ENCODE measurements at regions not wholly inside any gene's neighbourhood (a gene's known extent, or its start where the extent isn't known, plus 50 kb on each side); places are given as distances from the start of the nearest gene placed in this dataset.
"Not testable (repeated sequence)": the region's sequence is repeated elsewhere in the genome, so short reads cannot be mapped to it uniquely, and the experiment has no call there.

DNA sequence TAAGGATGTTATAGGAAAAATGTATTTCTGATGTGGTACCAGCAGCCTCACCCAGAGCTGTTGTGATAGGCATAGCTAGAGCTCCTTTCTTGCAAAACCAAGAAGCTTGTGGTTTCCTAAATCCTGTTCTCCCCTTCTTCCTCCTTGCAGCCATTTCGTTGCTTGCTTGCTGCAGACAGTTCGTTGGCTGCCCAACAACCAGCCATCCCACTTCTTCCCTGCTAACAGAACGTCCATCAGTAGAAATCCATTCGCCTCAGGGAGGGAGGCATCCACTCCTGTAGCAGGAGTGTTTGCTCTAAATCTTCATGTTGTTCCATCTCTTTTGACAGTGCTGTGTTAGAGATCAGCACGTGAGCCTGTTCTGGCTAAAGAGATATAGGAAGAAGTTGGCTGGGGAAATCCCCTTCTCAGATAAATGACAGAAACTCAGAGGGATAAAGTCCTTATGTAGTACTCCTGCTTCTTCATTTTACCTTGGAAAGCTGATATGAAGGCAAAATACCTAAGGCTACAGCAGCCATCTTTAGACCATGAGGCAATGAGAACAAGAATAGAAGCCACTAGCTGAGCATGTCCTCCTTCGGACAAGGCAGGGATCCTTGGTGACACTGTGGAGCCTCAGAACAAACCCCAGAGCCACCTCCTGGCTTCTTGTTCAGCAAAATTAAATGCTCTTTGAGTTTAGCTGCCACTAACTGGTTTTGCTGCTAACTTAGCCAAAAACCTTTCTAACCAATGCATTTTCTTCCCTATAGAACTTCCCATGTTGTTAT is 68.4 kb upstream of the RELL1 start:
- Mint-ChIP-seq H3K27me3 (peaks cover 10% of the 10 kb centered on the region), H3K4me3 (no peak overlapping the region), H3K36me3 (no peaks in the 10 kb centered on the region), H3K4me1 (peaks cover 19% of the 10 kb centered on the region), H3K27ac (no peak overlapping the region), H3K9me3 (ENCODE audit: low read depth) (no peaks in the 10 kb centered on the region)
- CTCF ChIA-PET: interaction anchor here (0.9 to 2.0 kb wide), 2 partner anchors 22 to 152 kb away, joined by 3 to 8 read pairs; no protein-coding TSS in a partner anchor
- ATAC-seq (no peak), DNase-seq (no peak)

DNA sequence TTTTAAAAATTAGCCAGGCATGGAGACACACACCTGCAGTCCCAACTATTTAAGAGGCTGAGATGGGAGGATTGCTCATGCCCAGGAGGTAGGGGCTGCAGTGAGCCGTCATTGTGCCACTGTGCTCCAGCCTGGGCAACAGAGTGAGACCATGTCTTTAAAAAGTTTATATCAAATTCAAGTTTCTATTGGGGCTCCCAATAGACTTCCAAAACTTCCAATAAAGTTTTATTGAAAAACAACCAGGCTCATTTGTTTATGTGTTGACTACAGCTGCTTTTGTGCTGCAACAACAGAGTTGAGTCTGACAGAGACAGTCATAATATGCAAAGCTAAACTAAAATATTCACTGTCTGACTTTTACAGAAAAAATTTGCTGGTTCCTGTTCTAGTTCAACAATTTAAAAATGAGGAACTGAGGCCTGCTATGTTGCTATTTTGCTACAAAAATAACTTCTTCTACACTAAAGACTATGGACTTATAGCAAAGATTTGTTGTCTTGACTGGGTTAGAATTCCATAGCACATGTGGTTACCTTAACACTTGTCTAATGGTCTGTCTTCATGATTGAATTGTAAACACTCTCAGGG is 63.3 kb upstream of the RELL1 start:
- ATAC-seq (no peak), DNase-seq (no peak)
- Mint-ChIP-seq H3K9me3 (ENCODE audit: low read depth) (peaks cover 3% of the 10 kb centered on the region), H3K27me3 (peaks cover 10% of the 10 kb centered on the region), H3K4me1 (peaks cover 10% of the 10 kb centered on the region), H3K27ac (no peak overlapping the region), H3K36me3 (no peaks in the 10 kb centered on the region), H3K4me3 (no peak overlapping the region)
- CTCF ChIA-PET: no interaction called here

DNA sequence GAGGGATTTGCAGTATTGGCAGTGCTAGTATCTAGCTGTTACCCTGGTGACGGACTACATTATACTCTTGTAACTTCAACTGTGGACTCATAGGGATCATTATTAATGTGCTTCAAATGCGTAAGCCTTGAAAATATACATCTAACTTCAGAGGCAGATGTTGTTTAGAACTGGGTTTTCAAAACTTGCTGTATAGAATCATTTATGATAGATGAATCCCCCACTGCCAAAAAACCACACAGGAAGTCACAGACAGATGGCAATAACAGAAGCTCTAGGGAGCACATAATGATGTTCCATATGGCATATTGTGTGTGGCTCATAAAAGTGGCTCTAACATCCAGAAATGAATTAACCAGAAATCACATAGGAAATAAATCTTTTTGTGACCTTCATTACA is 62.3 kb upstream of the RELL1 start:
- DNase-seq (no peak), ATAC-seq (no peak)
- Mint-ChIP-seq H3K27ac (no peak overlapping the region), H3K27me3 (peaks cover 7% of the 10 kb centered on the region), H3K4me3 (no peak overlapping the region), H3K36me3 (no peaks in the 10 kb centered on the region), H3K4me1 (peaks cover 3% of the 10 kb centered on the region), H3K9me3 (ENCODE audit: low read depth) (peaks cover 3% of the 10 kb centered on the region)
- CTCF ChIA-PET: no interaction called here

DNA sequence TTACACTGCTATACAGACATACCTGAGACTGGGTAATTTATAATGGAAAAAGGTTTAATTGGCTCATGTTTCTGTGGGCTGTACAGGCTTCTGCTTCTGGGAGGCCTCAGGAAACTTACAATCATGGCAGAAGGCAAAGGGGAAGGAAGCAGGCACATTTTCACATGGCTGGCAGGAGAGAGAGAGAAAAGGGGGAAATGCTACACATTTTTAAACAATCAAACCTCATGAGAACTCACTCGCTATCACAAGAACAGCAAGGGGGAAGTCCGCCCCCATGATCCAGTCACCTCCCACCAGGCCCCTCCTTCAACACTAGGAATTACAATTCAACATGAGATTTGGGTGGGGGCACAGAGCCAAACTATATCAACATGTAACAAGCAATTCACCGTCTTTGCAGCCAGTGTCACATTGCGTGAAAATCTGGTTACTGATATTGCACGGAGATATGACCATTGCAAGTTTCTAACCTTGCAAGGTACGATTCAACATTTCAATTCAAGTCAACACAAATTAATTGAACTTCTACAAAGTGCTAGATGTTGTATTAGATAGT is 61.7 kb upstream of the RELL1 start:
- H3K27ac Mint-ChIP-seq: no peak overlapping the region
- peaks cover 3% of the 10 kb centered on the region for H3K9me3 Mint-ChIP-seq (ENCODE audit: low read depth)
- peaks cover 8% of the 10 kb centered on the region for H3K27me3 Mint-ChIP-seq

DNA sequence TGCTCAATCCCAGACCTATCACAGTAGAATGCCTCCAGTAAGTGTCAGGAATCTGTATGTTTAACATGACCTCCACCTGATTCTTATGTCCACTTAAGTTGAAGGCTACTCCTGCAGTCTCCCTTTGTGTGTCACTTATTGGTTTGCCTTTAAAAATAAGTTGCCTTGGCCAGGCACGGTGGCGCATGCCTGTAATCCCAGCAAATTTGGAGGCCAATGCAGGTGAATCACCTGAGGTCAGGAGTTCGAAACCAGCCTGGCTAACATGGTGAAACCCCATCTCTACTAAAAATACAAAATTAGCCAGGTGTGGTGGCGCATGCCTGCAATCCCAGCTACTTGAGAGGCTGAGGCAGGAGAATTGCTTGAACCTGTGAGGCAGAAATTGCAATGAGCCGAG is 60.7 kb upstream of the RELL1 start:
- H3K4me3 Mint-ChIP-seq; H3K4me1 Mint-ChIP-seq; H3K27me3 Mint-ChIP-seq; ATAC-seq; DNase-seq; H3K36me3 Mint-ChIP-seq; CTCF ChIA-PET; H3K9me3 Mint-ChIP-seq (ENCODE audit: low read depth); H3K27ac Mint-ChIP-seq: not testable (repeated sequence)

More for the DNA sequence above, 61.7 kb upstream of the RELL1 start:
- no peaks in the 10 kb centered on the region for H3K36me3 Mint-ChIP-seq
- CTCF ChIA-PET: no interaction called here
- DNase-seq: no peak
- no peak overlapping the region for H3K4me3 Mint-ChIP-seq
- ATAC-seq: no peak
- H3K4me1 Mint-ChIP-seq: peaks cover 3% of the 10 kb centered on the region

DNA sequence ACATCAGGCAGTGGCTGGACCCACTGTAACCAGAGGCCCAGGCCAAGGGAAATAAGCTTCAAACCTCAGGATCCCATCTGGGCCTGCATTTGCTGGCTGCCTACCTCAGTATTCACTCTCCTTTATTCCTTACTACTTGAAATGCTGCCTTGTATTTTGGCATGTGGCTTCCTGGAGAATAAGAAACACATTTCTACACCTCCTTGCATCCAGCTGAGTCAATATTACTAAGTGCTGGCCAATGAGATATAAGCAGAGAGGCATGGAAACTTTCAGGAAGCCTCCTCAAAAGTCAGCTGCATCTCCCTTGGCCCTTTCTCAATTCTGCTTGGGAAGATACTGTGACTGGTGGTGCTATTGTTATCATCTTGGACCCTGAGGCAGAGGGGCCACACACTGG is 59.8 kb upstream of the RELL1 start:
- ATAC-seq (no peak), DNase-seq (no peak)
- Mint-ChIP-seq H3K36me3 (no peaks in the 10 kb centered on the region), H3K4me3 (no peak overlapping the region), H3K27me3 (peaks cover 12% of the 10 kb centered on the region), H3K27ac (no peak overlapping the region), H3K4me1 (peaks cover 3% of the 10 kb centered on the region), H3K9me3 (ENCODE audit: low read depth) (peaks cover 3% of the 10 kb centered on the region)
- CTCF ChIA-PET: no interaction called here

DNA sequence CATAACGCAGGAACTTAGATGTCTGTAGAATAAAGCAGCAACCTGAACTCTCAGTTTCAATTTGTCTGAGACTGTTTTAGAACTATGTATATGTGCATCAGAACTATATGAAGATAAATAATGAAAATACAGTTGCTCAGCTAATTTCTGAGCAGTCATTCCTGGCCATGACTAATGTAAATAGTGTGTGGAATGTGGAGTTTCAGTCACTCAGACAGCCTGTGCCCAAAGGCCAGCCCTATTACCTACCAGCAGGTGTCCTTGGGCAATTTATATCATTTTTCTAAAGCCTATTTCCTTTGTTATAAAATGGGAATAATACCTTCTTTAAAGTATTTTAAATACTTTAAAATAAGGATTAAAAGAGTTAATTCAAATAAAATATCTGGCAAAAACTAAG is 56.0 kb upstream of the RELL1 start:
- peaks cover 16% of the 10 kb centered on the region for H3K27me3 Mint-ChIP-seq
- no peak overlapping the region for H3K27ac Mint-ChIP-seq
- H3K4me3 Mint-ChIP-seq: no peak overlapping the region
- CTCF ChIA-PET: interaction anchor here (1.1 kb wide), 1 partner anchor 140 kb away, joined by 4 read pairs; no protein-coding TSS in a partner anchor
- ATAC-seq (no peak), DNase-seq (no peak)
- H3K36me3 Mint-ChIP-seq: no peaks in the 10 kb centered on the region
- no peaks in the 10 kb centered on the region for H3K4me1 Mint-ChIP-seq
- H3K9me3 Mint-ChIP-seq (ENCODE audit: low read depth): peaks cover 3% of the 10 kb centered on the region

DNA sequence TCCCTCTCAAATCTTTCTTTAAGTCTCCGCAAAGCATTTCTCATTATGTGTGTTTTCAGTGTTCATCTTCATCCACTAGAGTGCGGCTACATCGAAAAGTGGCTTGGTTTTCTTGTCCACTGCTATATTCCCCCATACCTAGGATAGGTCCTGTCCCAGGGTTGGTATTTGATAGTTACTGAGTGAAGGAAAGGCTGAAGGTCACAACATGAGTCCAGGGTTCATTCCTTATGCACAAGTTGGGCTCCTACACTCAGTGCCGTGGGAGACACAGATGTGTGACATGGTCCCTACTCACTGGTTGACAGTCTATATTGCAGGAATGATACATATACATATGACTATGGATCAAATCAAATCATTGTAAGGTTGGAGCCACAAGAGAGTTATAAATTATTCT is 55.4 kb upstream of the RELL1 start:
- no peaks in the 10 kb centered on the region for H3K4me1 Mint-ChIP-seq
- H3K9me3 Mint-ChIP-seq (ENCODE audit: low read depth): no peaks in the 10 kb centered on the region
- ATAC-seq (no peak), DNase-seq (no peak)
- CTCF ChIA-PET: interaction anchor here (1.1 kb wide), 1 partner anchor 139 kb away, joined by 4 read pairs; no protein-coding TSS in a partner anchor
- H3K4me3 Mint-ChIP-seq: no peak overlapping the region
- H3K27me3 Mint-ChIP-seq: peaks cover 16% of the 10 kb centered on the region
- no peak overlapping the region for H3K27ac Mint-ChIP-seq
- no peaks in the 10 kb centered on the region for H3K36me3 Mint-ChIP-seq

DNA sequence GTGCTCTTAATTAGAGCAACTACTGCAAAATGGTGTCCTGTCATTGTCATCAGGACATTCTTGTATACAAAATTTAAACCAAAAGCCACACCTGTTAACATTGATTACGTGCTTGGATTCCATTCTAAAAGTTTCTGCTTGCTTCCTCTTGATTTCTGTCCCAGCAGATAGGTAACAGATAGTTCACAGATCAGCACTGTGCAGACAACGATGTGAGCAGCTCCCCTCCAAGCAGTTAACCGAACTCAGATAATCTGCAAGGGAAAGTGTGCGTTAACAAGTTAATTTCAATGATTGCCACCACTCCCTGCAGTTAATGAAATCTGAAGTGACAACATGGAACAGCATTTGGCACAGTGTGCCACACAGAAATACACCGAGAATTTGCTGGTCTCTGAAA is 54.4 kb upstream of the RELL1 start:
- no peaks in the 10 kb centered on the region for H3K36me3 Mint-ChIP-seq
- DNase-seq: no peak
- no peak for ATAC-seq
- H3K4me1 Mint-ChIP-seq: no peaks in the 10 kb centered on the region
- peaks cover 16% of the 10 kb centered on the region for H3K27me3 Mint-ChIP-seq
- H3K9me3 Mint-ChIP-seq (ENCODE audit: low read depth): no peaks in the 10 kb centered on the region
- H3K27ac Mint-ChIP-seq: no peak overlapping the region
- CTCF ChIA-PET: interaction anchor here (0.9 kb wide), 1 partner anchor 12 kb away, joined by 3 read pairs; no protein-coding TSS in a partner anchor
- no peak overlapping the region for H3K4me3 Mint-ChIP-seq

DNA sequence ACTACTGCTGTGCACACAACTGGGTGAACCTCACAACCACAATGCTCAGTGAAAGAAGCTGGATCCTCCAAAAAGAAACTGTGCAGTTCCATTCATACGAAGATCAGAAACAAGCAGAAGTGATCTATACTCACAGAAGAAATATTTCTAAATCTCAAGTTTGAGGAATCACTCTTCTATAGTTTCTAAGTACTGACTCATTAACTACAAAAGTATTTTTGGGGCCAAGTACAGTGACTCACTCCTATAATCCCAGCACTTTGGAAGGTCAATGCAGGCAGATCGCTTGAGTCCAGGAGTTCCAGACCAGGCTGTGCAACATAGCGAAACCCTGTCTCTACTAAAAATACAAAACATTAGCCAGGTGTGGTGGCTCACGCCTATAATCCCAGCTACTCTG is 51.3 kb upstream of the RELL1 start:
- ATAC-seq: no peak
- Mint-ChIP-seq H3K36me3 (no peaks in the 10 kb centered on the region), H3K4me1 (no peaks in the 10 kb centered on the region), H3K4me3 (no peak overlapping the region), H3K27me3 (peaks cover 13% of the 10 kb centered on the region), H3K9me3 (ENCODE audit: low read depth) (no peaks in the 10 kb centered on the region), H3K27ac (no peak overlapping the region)
- DNase-seq: no peak
- CTCF ChIA-PET: no interaction called here

All from activated CD8-positive, alpha-beta memory T cell treated with anti-CD3 and anti-CD28 coated beads, Interleukin-2, amount 10 ng/mL, durations not matched to agents 7 days and 5 days (primary cell).